ENCODE measurements at regions not wholly inside any gene's neighbourhood (a gene's known extent, or its start where the extent isn't known, plus 50 kb on each side); places are given as distances from the start of the nearest gene placed in this dataset.

GRCh38 chrX:38954520-38954919, 153.3 kb downstream of the MID1IP1 start:
- no peak for TF ChIP-seq EZH2 (IDR thresholded peaks at IDR 0.05; ENCODE audit: insufficient read depth, poor library complexity, severe bottlenecking)
- TF ChIP-seq EZH2phosphoT487 (IDR thresholded peaks at IDR 0.05; ENCODE audit: insufficient read depth, low read depth) = no peak
